Tibial nerve (tissue), 4 donors: ENCODE measurements at regions not wholly inside any gene's neighbourhood (a gene's known extent, or its start where the extent isn't known, plus 50 kb on each side); places are given as distances from the start of the nearest gene placed in this dataset.

Experiments used
- DNase-seq, 2 donors: peaks; one replicate each; pipeline ENCODE4 v3.0.0-alpha.2; 2019; ENCODE audit warnings: low spot score in 2 of 2
- H3K27ac ChIP-seq, 4 donors: fragments of 200-600 bp; sonication (generic) in 3 of 4; one replicate each; pipeline ENCODE4 v1.5.1; 2017 to 2019; ENCODE audit warnings: mild to moderate bottlenecking in 1 of 4
- H3K27me3 ChIP-seq, 2 donors: fragments of 200-600 bp; sonication (generic) in 1 of 2; one replicate each; pipeline versions ENCODE4 v1.5.1 to v1.6.0; 2017 to 2019
- H3K36me3 ChIP-seq, 3 donors: fragments of 200-600 bp; sonication (generic); one replicate each; pipeline ENCODE4 v1.5.1; 2018 to 2019
- H3K4me1 ChIP-seq, 4 donors: fragments of 200-600 bp; sonication (generic) in 3 of 4; one replicate each; pipeline ENCODE4 v1.5.1; 2017 to 2019
- H3K4me3 ChIP-seq, 4 donors: fragments of 200-600 bp; sonication (generic) in 3 of 4; one replicate each; pipeline ENCODE4 v1.5.1; 2017 to 2019; ENCODE audit warnings: mild to moderate bottlenecking in 1 of 4, moderate library complexity in 1 of 4
- H3K9me3 ChIP-seq, 4 donors: fragments of 200-600 bp; sonication (generic) in 3 of 4; one replicate each; pipeline ENCODE4 v1.5.1; 2017 to 2019
- EP300 ChIP-seq, 2 donors: sonication (generic); formaldehyde crosslinking; IDR thresholded peaks; one replicate each; pipeline ENCODE4 v1.6.1; 2017; ENCODE audit warnings: antibody characterized with exemption in 2 of 2, mild to moderate bottlenecking in 1 of 2
- POLR2A ChIP-seq, 2 donors: fragments of 450-650 bp; IDR thresholded peaks; one replicate each; pipeline ENCODE4 v1.6.1; 2017; ENCODE audit warnings: antibody characterized with exemption in 2 of 2, mild to moderate bottlenecking in 2 of 2, moderate library complexity in 2 of 2
- WGBS, 2 donors: methylation state at CpG; one replicate each; pipeline ENCODE4 v1.1.5; 2018; 5-methylcytosine and 5-hydroxymethylcytosine counted together
- TF ChIP-seq, protein P1 (sequence below), 5 experiments: fragments of 200-600 bp in 3 of 5; fragments of 450-650 bp in 2 of 5; sonication (generic) in 3 of 5; IDR thresholded peaks; one replicate each; pipeline ENCODE4 v1.5.1; 2016 to 2019; ENCODE audit warnings: antibody characterized with exemption in 5 of 5, mild to moderate bottlenecking in 3 of 5, moderate library complexity in 2 of 5

DNA sequence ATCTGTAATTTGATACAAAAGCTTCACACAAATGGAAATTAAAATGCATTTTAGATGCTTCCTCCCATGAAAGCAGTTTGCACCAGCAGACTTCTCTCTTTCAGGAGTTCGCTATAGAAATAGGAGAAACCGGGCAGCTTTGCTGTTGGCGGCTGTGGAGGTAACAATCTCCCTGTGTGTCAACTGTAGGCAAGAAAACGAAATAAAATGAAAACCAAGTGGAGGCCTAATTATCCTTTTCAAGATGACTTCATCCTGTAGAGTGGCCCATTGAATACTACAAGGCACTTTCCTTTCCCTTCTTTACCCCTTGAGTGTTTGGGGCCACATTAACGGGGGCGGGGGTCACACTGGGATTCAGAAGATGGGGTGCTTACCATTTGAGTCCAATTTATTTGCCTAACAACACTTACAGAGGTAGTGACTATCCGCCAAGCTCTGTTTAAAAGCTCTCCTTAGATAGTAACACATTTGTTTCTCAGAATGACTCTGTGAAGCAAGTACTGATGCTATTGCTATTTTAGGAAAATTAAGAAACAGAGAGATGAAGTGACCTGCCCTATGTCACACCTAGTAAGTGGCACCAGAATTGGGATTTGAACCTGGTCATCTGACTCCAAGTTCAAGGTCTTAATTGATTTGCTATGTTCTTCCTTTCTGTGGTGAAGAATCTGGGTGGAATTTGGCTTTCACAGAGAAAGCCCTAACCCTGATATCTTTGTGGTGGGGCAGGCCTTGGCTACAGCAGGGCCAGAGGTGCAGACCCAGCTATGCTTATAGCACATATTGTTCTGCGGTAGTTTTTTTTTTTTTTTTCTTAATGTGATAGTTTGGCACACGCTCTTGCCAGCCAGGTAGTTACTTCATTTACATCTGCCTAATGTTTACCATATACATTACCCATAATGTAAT lies 125.5 kb upstream of the MPHOSPH6 start:
- Histone ChIP-seq H3K4me3 (no peak overlapping the region), H3K27me3 (no peaks in the 10 kb centered on the region), H3K9me3 (no peaks in the 10 kb centered on the region), H3K27ac (no peak overlapping the region), H3K4me1 (no peaks in the 10 kb centered on the region), H3K36me3 (no peaks in the 10 kb centered on the region)
- no peak for DNase-seq
- WGBS, 2 donors, result 80 to 83% methylated on average over 9 of the region's 9 CpGs
- TF ChIP-seq, protein P1, sequence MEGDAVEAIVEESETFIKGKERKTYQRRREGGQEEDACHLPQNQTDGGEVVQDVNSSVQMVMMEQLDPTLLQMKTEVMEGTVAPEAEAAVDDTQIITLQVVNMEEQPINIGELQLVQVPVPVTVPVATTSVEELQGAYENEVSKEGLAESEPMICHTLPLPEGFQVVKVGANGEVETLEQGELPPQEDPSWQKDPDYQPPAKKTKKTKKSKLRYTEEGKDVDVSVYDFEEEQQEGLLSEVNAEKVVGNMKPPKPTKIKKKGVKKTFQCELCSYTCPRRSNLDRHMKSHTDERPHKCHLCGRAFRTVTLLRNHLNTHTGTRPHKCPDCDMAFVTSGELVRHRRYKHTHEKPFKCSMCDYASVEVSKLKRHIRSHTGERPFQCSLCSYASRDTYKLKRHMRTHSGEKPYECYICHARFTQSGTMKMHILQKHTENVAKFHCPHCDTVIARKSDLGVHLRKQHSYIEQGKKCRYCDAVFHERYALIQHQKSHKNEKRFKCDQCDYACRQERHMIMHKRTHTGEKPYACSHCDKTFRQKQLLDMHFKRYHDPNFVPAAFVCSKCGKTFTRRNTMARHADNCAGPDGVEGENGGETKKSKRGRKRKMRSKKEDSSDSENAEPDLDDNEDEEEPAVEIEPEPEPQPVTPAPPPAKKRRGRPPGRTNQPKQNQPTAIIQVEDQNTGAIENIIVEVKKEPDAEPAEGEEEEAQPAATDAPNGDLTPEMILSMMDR (IDR thresholded peaks at IDR 0.05), result no peak
- TF ChIP-seq POLR2A (IDR thresholded peaks at IDR 0.05), result no peak
- TF ChIP-seq EP300 (IDR thresholded peaks at IDR 0.05), result no peak

DNA sequence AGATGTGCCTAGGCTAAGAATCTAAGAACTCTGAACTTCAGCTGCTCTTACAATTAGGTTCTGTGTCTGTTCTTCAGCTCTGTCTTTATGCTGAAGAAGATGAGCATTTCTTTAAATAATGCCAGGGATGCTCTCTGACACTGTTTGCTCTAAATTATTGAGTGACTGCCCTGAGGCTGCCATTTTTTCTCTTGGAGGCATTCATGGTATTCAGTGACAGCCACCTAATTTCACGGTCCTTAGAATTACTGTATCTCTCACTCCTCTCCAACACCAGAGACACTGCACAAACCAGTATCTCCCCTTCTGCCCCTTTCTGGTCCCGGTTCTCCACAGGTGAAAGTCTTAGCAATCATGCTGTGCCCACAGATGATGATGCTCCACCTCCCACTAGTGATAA lies 123.6 kb upstream of the MPHOSPH6 start:
- Histone ChIP-seq H3K27me3 (no peaks in the 10 kb centered on the region), H3K9me3 (no peaks in the 10 kb centered on the region), H3K36me3 (no peaks in the 10 kb centered on the region), H3K4me3 (no peak overlapping the region), H3K27ac (no peak overlapping the region), H3K4me1 (no peaks in the 10 kb centered on the region)
- TF ChIP-seq POLR2A (IDR thresholded peaks at IDR 0.05) (no peak), EP300 (IDR thresholded peaks at IDR 0.05) (no peak)
- TF ChIP-seq, protein P1 (IDR thresholded peaks at IDR 0.05), result no peak
- DNase-seq, result no peak
- whole genome bisulfite sequencing, 2 donors, result 74 to 86% methylated on average over 2 of the region's 2 CpGs

DNA sequence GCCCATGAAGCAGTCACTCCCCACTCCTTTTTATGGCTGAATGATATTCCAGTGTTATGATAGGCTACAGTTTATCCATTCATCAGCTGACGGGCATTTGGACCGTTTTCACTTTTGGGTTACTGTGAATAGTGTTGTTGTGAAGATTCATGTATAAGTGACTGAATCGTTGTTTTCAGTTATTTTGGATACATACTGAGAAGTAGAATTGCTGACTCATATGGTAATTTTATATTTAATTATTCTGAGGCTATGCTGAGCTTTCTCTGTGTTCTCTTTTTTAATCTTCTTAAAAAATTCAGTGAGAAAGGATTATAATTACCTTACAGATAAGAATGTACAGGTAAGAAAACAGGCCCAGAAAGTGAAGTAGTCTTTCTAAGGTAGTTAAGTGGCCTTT lies 117.9 kb upstream of the MPHOSPH6 start:
- no peak for DNase-seq
- no peaks in the 10 kb centered on the region for H3K36me3 ChIP-seq
- no peaks in the 10 kb centered on the region for H3K27me3 ChIP-seq
- no peaks in the 10 kb centered on the region for H3K4me1 ChIP-seq
- H3K9me3 ChIP-seq, result no peaks in the 10 kb centered on the region
- H3K4me3 ChIP-seq, result no peak overlapping the region
- H3K27ac ChIP-seq, result no peak overlapping the region
- TF ChIP-seq, protein P1 (IDR thresholded peaks at IDR 0.05), result no peak
- no peak for TF ChIP-seq EP300 (IDR thresholded peaks at IDR 0.05)
- TF ChIP-seq POLR2A (IDR thresholded peaks at IDR 0.05), result no peak
- WGBS, 2 donors, result 41 to 61% methylated on average over 3 of the region's 3 CpGs

DNA sequence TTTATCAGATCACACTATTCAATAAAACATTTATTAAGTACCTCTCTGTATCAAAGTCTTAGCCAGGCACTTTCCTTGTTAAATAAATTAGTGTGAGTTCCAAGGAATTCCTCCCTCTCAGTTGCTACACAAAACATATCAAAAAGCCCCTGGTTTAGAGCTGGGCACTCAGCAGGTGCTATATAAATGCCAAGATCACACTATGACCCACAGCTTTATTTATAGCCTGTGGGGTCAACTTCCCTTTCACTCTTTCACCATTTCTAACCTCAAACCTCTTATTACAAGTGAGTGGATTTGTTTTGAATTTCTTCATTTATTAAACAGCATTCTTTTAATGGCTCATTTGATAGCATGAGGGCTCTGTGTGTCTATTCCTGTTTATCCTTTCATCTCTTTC lies 112.6 kb upstream of the MPHOSPH6 start:
- DNase-seq, result no peak
- H3K9me3 ChIP-seq, result no peaks in the 10 kb centered on the region
- TF ChIP-seq EP300 (IDR thresholded peaks at IDR 0.05) (no peak), POLR2A (IDR thresholded peaks at IDR 0.05) (no peak)
- TF ChIP-seq, protein P1 (IDR thresholded peaks at IDR 0.05), result no peak
- no peak overlapping the region for H3K27ac ChIP-seq
- no peak overlapping the region for H3K4me3 ChIP-seq
- no peaks in the 10 kb centered on the region for H3K27me3 ChIP-seq
- no peaks in the 10 kb centered on the region for H3K36me3 ChIP-seq
- peaks cover 0 to 7% (median 0%) of the 10 kb centered on the region in 4 donors for H3K4me1 ChIP-seq

DNA sequence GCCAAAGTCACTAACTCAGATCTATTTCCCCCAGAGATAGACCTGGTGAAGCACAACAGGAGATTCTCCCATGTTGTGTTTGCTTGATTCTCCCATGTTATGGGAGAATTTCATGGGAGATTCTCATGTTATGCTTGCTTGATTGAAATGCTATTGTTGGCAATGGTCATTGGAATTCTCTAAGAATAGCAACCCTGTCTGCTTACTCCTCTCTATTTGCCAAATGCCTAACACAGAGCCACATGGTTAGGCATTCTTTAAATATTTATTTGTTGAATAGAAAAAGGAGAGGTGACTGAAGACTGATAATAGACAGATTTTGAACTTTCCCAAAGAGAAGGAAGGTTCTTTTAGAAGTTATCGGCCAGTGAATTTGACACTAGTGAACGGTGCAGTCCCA lies 111.5 kb upstream of the MPHOSPH6 start:
- no peak overlapping the region for H3K27ac ChIP-seq
- H3K27me3 ChIP-seq, result no peaks in the 10 kb centered on the region
- H3K4me1 ChIP-seq, result peaks cover 0 to 7% (median 0%) of the 10 kb centered on the region in 4 donors
- H3K36me3 ChIP-seq, result no peaks in the 10 kb centered on the region
- H3K4me3 ChIP-seq, result no peak overlapping the region
- no peaks in the 10 kb centered on the region for H3K9me3 ChIP-seq
- DNase-seq, result no peak
- TF ChIP-seq, protein P1 (IDR thresholded peaks at IDR 0.05), result no peak
- TF ChIP-seq POLR2A (IDR thresholded peaks at IDR 0.05) (no peak), EP300 (IDR thresholded peaks at IDR 0.05) (no peak)
- 73 to 82% methylated on average over 2 of the region's 2 CpGs for WGBS, 2 donors
